ENCODE measurements at regions not wholly inside any gene's neighbourhood (a gene's known extent, or its start where the extent isn't known, plus 50 kb on each side); places are given as distances from the start of the nearest gene placed in this dataset.

- TF ChIP-seq CSDC2 (CRISPR knock-in tag; IDR thresholded peaks at IDR 0.05) (no peak), ZFP3 (CRISPR knock-in tag; IDR thresholded peaks at IDR 0.05) (no peak), PPARA (CRISPR knock-in tag; IDR thresholded peaks at IDR 0.05; ENCODE audit: borderline replicate concordance) (no peak), POU6F1 (CRISPR knock-in tag; IDR thresholded peaks at IDR 0.05; ENCODE audit: borderline replicate concordance, low read depth) (no peak), ZNF70 (CRISPR knock-in tag; IDR thresholded peaks at IDR 0.05) (no peak), ZNF565 (CRISPR knock-in tag; conservative IDR thresholded peaks at IDR 0.05; ENCODE audit: low read depth) (no peak), BACH2 (CRISPR knock-in tag; IDR thresholded peaks at IDR 0.05; ENCODE audit: borderline replicate concordance) (no peak), ZFP30 (CRISPR knock-in tag; IDR thresholded peaks at IDR 0.05) (no peak), SNAI2 (CRISPR knock-in tag; IDR thresholded peaks at IDR 0.05) (no peak), TSHZ2 (CRISPR knock-in tag; IDR thresholded peaks at IDR 0.05) (no peak), CREB5 (CRISPR knock-in tag; IDR thresholded peaks at IDR 0.05; ENCODE audit: low read depth) (no peak), CSRNP3 (CRISPR knock-in tag; IDR thresholded peaks at IDR 0.05) (no peak), TOX (CRISPR knock-in tag; IDR thresholded peaks at IDR 0.05; ENCODE audit: borderline replicate concordance) (no peak), GLIS3 (CRISPR knock-in tag; IDR thresholded peaks at IDR 0.05) (no peak), OSR1 (CRISPR knock-in tag; IDR thresholded peaks at IDR 0.05) (no peak), PATZ1 (CRISPR knock-in tag; IDR thresholded peaks at IDR 0.05; ENCODE audit: borderline replicate concordance) (no peak)
- ATAC-seq: no peak
These were observed 351.8 kb upstream of the JARID2 start for GRCh38 chr6:14894105-14894504.

- no peak for ATAC-seq
- TF ChIP-seq ZNF565 (CRISPR knock-in tag; conservative IDR thresholded peaks at IDR 0.05; ENCODE audit: low read depth) (no peak), PATZ1 (CRISPR knock-in tag; IDR thresholded peaks at IDR 0.05; ENCODE audit: borderline replicate concordance) (no peak), ESRRG (CRISPR knock-in tag; IDR thresholded peaks at IDR 0.05) (no peak), BACH2 (CRISPR knock-in tag; IDR thresholded peaks at IDR 0.05; ENCODE audit: borderline replicate concordance) (no peak), TSHZ2 (CRISPR knock-in tag; IDR thresholded peaks at IDR 0.05) (no peak), ZC3H10 (CRISPR knock-in tag; IDR thresholded peaks at IDR 0.05) (no peak), ARNTL (CRISPR knock-in tag; IDR thresholded peaks at IDR 0.05; ENCODE audit: borderline replicate concordance, low read depth) (no peak), POU6F1 (CRISPR knock-in tag; IDR thresholded peaks at IDR 0.05; ENCODE audit: borderline replicate concordance, low read depth) (no peak), ZNF70 (CRISPR knock-in tag; IDR thresholded peaks at IDR 0.05) (no peak), ZFP30 (CRISPR knock-in tag; IDR thresholded peaks at IDR 0.05) (no peak), TOX (CRISPR knock-in tag; IDR thresholded peaks at IDR 0.05; ENCODE audit: borderline replicate concordance) (no peak), GLIS3 (CRISPR knock-in tag; IDR thresholded peaks at IDR 0.05) (no peak), SNAI2 (CRISPR knock-in tag; IDR thresholded peaks at IDR 0.05) (no peak), CSRNP3 (CRISPR knock-in tag; IDR thresholded peaks at IDR 0.05) (no peak)
These were observed 349.4 kb upstream of the JARID2 start for GRCh38 chr6:14896475-14896874.
